Mesothelial cell of epicardium (in vitro differentiated cells): ENCODE measurements at regions not wholly inside any gene's neighbourhood (a gene's known extent, or its start where the extent isn't known, plus 50 kb on each side); places are given as distances from the start of the nearest gene placed in this dataset.

Source experiments
- DNase-seq, 2 experiments: peaks; one replicate each; pipeline ENCODE4 v3.0.0; 2021; ENCODE audit warnings: low spot score in 2 of 2; ENCODE audit not compliant: unreplicated experiment in 2 of 2
- H3K27ac Mint-ChIP-seq: 2 replicates; pipeline ENCODE4 v1.8.0; 2021; ENCODE audit warnings: mixed read lengths
- H3K27me3 Mint-ChIP-seq: 2 replicates; pipeline ENCODE4 v1.8.0; 2021; ENCODE audit warnings: low read depth, mixed read lengths
- H3K36me3 Mint-ChIP-seq: 2 replicates; pipeline ENCODE4 v1.8.0; 2021; ENCODE audit warnings: mixed read lengths
- H3K4me1 Mint-ChIP-seq: 2 replicates; pipeline ENCODE4 v1.8.0; 2021; ENCODE audit warnings: mixed read lengths
- H3K4me3 Mint-ChIP-seq: 2 replicates; pipeline ENCODE4 v1.8.0; 2021; ENCODE audit warnings: mild to moderate bottlenecking, moderate library complexity, mixed read lengths
- H3K9me3 Mint-ChIP-seq: 2 replicates; pipeline ENCODE4 v1.8.0; 2021; ENCODE audit warnings: mixed read lengths
- CTCF ChIP-seq: fragments of 200-600 bp; sonication (generic); IDR thresholded peaks from one replicate; pipeline ENCODE4 v1.5.0; 2021; ENCODE audit warnings: antibody characterized with exemption; ENCODE audit not compliant: unreplicated experiment

- peak overlapping the region; percentile 32 for H3K27ac Mint-ChIP-seq
- DNase-seq = no peak
- TF ChIP-seq CTCF = no peak
- H3K36me3 Mint-ChIP-seq = no peaks in the 10 kb centered on the region
- no peak overlapping the region for H3K4me3 Mint-ChIP-seq
- no peaks in the 10 kb centered on the region for H3K4me1 Mint-ChIP-seq
- H3K9me3 Mint-ChIP-seq = peaks cover 9% of the 10 kb centered on the region
- no peaks in the 10 kb centered on the region for H3K27me3 Mint-ChIP-seq
Measured at GRCh38 chr10:124886610-124887009, 55.3 kb upstream of the ZRANB1 start.

GRCh38 chr10:124888262-124888661 is 53.7 kb upstream of the ZRANB1 start:
- no peaks in the 10 kb centered on the region for H3K36me3 Mint-ChIP-seq
- H3K27me3 Mint-ChIP-seq = no peaks in the 10 kb centered on the region
- TF ChIP-seq CTCF = no peak
- DNase-seq = no peak
- no peaks in the 10 kb centered on the region for H3K4me1 Mint-ChIP-seq
- H3K4me3 Mint-ChIP-seq = no peak overlapping the region
- no peak overlapping the region for H3K27ac Mint-ChIP-seq
- no peaks in the 10 kb centered on the region for H3K9me3 Mint-ChIP-seq

- DNase-seq = no peak
- Mint-ChIP-seq H3K4me1 (no peaks in the 10 kb centered on the region), H3K36me3 (no peaks in the 10 kb centered on the region), H3K27me3 (no peaks in the 10 kb centered on the region), H3K9me3 (no peaks in the 10 kb centered on the region), H3K27ac (no peak overlapping the region), H3K4me3 (no peak overlapping the region)
- TF ChIP-seq CTCF = no peak
Measured at GRCh38 chr10:124892031-124892430, 49.9 kb upstream of the ZRANB1 start.
